ENCODE measurements at regions not wholly inside any gene's neighbourhood (a gene's known extent, or its start where the extent isn't known, plus 50 kb on each side); places are given as distances from the start of the nearest gene placed in this dataset.

DNA sequence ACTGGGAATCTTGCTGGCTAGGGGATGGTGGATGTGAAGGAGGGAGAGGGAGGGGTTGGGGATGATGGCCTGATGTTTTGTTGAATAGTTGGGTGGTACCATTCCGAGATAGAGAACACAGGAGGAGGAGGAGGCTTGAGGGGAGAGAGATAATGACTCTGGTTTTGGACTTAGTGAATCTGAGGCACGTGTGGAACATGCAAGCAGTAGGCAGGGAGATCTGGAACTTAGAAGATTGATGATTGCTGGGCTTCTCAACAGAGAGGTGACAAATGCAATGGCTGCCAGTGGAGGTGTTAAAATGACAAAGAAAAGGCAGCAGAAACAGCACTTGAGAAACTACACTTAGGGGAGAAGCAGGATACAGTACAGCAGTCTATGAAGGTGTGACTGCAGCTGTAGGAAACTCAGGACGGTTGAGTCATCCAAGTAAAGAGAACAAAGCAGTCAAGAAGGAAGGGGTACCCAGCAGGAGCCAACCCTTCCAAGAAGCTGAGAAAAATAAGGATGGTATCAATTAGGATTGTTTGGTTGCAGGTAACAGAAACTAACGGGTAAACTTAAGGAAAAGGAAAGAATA lies 186.8 kb upstream of the FOXN2 start:
- DNase-seq = no peak
- TF ChIP-seq POLR2A (IDR thresholded peaks at IDR 0.05; ENCODE audit: low read length) = no peak
- TF ChIP-seq GATA1 (IDR thresholded peaks at IDR 0.05; ENCODE audit: low read depth, low read length) = no peak

DNA sequence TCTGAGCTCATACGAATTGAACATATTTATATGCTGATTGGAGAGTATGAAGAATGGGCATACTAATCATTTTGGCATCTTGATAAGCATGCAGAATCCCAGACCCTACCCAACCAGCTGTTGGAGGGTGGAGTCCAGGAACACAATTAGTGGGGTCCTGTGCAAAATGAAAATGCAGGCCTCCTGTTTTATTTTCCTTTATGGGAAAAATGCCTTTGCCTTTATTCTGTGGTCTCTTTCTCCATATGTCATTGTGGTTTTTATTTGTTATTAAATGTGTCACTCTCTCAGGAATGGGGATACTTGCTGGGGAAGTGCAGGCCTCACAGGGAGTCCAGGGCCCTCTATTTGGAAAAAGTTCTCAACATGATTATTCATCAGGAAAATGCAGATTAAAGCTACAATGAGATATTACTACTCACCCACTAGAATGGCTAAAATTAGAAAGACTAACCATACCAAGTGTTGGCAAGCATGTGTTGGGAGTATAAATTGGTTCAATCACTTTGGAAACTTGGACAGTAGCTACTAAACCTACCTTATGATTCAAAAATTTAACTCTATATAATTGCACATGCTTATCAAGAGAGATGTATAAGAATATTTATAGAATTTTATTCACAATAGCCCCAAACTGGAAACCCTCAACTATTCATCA lies 185.1 kb upstream of the FOXN2 start:
- no peak for DNase-seq
- TF ChIP-seq POLR2A (IDR thresholded peaks at IDR 0.05; ENCODE audit: low read length) = no peak
- no peak for TF ChIP-seq GATA1 (IDR thresholded peaks at IDR 0.05; ENCODE audit: low read depth, low read length)

DNA sequence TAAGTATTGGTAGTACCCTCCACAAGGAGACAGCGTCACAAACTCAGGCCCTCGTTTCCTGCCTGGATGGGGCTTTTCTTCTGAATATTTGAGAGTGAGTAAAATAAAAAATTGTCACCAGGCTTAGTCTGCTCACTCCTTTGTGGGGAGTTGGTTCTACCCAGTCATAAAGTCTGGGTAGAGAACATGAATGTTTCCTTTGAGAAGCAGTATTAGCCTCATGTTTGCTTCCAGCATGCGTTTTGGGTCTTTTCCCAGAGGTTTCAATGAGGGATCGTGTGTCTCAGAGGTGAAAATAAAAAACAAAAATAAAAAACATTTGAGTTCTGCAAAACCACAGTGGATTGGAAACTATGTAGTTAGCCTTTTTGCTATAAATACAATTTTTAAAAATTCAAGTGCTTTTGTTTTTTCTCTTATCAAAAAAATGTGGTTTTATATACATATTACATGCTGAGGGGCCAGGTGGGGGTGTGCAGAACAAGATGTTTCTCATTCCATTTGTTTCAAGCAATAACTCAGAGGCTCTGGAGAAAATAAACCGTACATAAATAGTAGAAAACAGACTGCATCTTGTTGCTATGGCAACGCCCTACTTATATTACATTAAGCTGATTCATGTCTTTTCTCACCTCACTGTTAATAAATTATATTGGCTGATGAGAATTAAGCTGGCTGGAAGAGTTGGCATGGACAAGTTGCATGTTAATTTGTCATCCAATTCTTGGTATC lies 182.8 kb upstream of the FOXN2 start:
- peak; percentile 35 to 40 for DNase-seq
- TF ChIP-seq GATA1 (IDR thresholded peaks at IDR 0.05; ENCODE audit: low read depth, low read length) = no peak
- TF ChIP-seq POLR2A (IDR thresholded peaks at IDR 0.05; ENCODE audit: low read length) = no peak

DNA sequence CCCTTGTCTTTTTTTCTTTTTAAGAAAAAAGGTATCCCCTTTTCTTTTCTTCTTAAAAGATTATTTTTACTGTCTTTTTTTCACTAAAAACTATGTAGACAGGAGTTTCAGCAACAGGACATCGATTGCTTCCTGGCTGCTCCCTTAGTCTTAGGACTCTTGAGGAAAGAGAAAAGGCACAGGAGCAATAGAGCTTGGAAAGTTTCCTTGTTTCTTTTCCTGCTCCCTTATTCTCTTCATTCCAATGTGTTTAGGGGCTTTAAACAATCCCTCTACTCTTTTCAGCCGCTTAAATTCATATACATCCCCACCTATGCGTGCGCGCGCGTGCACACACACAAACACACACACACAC lies 182.2 kb upstream of the FOXN2 start:
- TF ChIP-seq GATA1 (IDR thresholded peaks at IDR 0.05; ENCODE audit: low read depth, low read length) (no peak), POLR2A (IDR thresholded peaks at IDR 0.05; ENCODE audit: low read length) (no peak)
- no peak for DNase-seq

DNA sequence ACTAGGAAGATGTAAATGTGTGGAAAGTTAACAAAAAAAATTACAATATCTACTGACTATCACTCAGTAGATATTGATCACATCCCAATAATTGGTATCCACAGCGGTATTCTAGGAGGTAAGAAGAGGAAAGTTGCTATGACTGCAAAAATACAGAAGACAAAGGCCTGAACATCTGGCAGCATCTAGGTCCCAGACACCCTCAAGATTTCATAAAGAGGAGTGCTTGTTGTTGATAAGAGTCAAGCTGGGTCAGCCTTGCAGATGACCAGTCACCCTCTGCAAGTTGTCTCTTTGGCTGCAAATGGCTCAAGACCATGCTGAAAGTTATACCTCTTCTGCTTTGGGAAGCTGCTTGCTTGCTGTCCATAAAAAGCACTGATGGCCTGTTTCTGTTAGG lies 179.8 kb upstream of the FOXN2 start:
- DNase-seq = peak; percentile 80 to 91
- TF ChIP-seq GATA1 (IDR thresholded peaks at IDR 0.05; ENCODE audit: low read depth, low read length) (no peak), POLR2A (IDR thresholded peaks at IDR 0.05; ENCODE audit: low read length) (no peak)

DNA sequence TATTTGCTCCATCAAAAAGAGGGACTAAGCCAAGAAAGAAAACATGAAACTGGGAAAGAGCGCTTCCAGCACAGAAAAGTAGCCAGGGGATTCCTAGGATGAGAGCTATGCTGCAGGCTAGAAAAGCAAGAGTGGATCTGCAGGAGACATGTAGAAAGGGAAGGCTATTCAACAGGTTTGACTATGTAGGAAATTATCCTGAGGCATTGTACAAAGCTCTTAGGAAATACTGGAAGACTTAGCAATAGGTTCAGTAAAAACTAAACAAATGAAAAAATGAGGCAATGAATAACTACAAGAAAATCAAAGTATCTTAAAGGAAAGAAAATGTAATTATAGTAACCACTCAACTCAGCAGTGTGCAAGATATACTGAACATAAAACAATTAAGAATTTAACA lies 178.7 kb upstream of the FOXN2 start:
- TF ChIP-seq POLR2A (IDR thresholded peaks at IDR 0.05; ENCODE audit: low read length) = no peak
- TF ChIP-seq GATA1 (IDR thresholded peaks at IDR 0.05; ENCODE audit: low read depth, low read length) = no peak
- DNase-seq = no peak

DNA sequence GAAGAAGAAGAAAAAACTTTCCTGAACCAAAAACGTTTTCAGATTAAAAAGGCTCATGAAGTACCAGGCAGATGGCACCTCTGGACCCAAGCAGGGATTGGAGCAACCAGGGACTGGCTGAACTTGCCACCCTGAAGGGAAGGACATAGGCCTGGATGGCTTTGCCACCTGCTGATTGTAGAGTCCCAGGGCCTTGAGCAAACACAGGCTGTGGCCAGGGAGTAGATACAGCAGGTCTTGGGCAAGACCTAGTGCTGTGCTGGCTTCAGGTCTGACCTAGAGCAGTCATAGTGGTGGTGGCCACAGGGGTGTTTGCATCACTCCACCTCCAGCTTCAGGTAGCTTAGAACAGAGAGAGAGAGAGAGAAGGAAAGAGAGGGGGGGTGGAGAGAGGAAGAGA lies 176.7 kb upstream of the FOXN2 start:
- TF ChIP-seq POLR2A (IDR thresholded peaks at IDR 0.05; ENCODE audit: low read length) (no peak), GATA1 (IDR thresholded peaks at IDR 0.05; ENCODE audit: low read depth, low read length) (no peak)
- DNase-seq = no peak

DNA sequence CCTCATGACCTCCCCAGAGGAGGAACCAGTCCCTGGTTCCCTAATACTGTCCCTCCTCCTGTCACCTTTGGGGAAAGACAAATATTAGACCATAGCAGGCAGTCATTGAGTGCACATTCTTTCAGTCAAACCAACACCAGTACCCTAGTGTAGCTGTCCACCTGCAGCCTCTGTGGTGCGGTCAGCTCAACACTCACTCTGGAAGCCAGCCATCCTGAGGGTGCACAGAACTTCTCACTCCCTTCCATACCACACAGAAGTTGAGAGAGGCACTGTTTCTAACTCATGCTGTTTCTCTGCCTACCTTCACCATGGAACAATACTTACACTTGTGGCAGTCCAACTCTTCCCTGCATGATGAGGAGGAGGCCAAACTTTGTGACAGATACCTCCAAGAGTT lies 175.6 kb upstream of the FOXN2 start:
- DNase-seq = no peak
- TF ChIP-seq POLR2A (IDR thresholded peaks at IDR 0.05; ENCODE audit: low read length) (no peak), GATA1 (IDR thresholded peaks at IDR 0.05; ENCODE audit: low read depth, low read length) (no peak)

DNA sequence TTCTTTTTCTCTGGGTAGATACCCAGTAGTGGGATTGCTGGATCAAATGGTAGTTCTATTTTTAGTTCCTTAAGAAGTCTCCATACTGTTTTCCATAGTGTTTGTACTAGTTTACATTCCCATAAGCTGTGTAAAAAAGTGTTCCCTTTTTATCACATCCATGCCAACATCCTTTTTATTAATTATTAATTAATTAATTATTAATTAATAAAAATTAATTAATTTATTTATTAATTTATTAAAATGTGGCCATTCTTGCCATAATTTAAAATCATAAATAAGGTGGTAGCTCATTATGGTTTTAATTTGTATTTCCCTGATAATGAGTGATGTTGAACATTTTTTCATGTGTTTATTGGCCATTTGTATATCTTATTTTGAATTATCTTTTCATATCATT lies 173.9 kb upstream of the FOXN2 start:
- no peak for TF ChIP-seq POLR2A (IDR thresholded peaks at IDR 0.05; ENCODE audit: low read length)
- no peak for TF ChIP-seq GATA1 (IDR thresholded peaks at IDR 0.05; ENCODE audit: low read depth, low read length)
- no peak for DNase-seq

DNA sequence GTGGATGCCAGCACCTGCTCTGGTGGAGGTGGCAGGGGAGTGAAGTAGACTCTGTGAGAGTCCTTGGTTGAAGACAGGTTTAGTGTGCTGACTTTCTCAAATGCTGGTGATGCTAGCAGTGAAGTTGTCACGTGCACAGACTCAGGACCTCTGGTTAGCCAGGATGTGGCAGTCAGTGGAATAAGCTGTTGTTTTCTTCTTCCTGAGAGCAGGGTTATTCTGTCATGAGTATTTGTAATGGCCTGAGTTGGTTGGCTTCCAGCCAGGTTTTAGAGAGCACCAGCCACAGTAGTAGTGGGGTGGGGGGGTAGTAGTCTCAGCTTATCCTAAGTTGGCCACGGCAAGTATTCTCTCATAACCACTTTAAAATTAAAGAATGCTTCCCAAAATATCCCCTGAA lies 169.7 kb upstream of the FOXN2 start:
- peak; percentile 71 to 72 for DNase-seq

DNA sequence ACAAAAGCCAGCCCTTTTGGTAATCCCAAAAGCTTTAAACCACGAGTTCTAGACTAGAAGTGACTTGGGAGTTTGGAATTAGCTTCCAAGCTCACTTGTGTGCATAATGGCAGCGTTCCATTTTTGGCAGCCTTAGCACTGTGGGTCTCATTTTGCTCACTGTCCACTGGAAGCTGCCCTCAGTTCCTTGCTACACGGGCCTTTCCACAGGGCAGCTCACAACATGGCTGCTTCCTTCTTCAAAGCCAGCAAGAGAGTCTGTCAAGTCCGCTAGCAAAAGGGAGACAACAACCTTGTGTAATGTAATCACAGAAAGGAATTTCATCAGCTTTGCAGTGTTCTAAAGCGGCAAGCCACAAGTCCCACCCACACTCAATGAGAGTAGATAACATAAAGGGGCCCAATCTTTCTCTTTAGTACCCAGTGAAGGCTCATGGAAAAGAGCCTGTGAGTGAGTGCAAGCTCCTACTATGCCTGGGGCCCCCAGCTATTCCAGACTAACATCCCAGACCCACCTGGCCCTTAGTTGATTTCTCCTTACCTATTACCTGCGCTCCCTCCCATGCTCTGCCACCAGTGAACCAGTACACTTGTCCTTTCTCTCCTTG lies 168.5 kb upstream of the FOXN2 start:
- DNase-seq = peak; percentile 90 to 95
- TF ChIP-seq POLR2A (IDR thresholded peaks at IDR 0.05; ENCODE audit: low read length) (peak; percentile 71), GATA1 (IDR thresholded peaks at IDR 0.05; ENCODE audit: low read depth, low read length) (peak; percentile 44)

More for the DNA sequence above, 169.7 kb upstream of the FOXN2 start:
- TF ChIP-seq POLR2A (IDR thresholded peaks at IDR 0.05; ENCODE audit: low read length) = no peak
- no peak for TF ChIP-seq GATA1 (IDR thresholded peaks at IDR 0.05; ENCODE audit: low read depth, low read length)

DNA sequence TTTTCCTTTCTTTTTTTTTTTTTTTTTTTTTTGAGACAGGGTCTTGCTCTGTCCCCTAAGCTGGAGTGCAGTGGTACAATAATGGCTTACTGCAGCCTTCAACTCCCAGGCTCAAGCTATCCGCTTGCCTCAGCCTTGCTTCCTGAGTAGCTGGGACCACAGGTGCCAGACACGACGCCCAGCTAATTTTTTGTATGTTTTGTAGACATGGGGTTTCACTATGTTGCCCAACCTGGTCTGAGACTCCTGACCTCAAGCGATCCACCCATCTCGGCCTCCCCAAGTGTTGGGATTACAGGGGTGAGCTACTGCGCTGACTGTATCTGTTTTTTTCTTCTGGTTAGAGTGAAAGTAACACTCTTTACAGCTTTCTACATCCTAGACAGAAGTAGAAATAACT lies 167.9 kb upstream of the FOXN2 start:
- TF ChIP-seq POLR2A (IDR thresholded peaks at IDR 0.05; ENCODE audit: low read length) = no peak
- no peak for TF ChIP-seq GATA1 (IDR thresholded peaks at IDR 0.05; ENCODE audit: low read depth, low read length)
- DNase-seq = peak; percentile 53 to 69

DNA sequence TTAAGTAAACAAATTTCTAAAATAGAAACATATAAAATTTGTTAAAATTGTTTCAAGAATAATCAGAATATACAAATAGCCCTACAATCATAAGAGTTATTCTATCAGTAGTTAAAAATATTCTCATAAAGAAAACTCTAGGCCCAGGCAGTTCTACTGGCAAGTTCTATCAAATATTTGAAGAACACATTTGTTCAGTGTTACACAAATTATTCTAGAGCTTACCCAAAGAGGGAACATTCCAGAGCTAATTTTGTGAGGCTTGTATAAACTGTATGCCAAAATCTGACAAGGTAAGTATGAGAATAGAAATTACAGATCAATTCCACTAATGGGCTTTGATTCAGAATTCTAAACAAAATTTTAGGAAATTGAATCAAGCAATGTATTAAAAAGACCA lies 166.8 kb upstream of the FOXN2 start:
- no peak for DNase-seq
- no peak for TF ChIP-seq GATA1 (IDR thresholded peaks at IDR 0.05; ENCODE audit: low read depth, low read length)
- no peak for TF ChIP-seq POLR2A (IDR thresholded peaks at IDR 0.05; ENCODE audit: low read length)

DNA sequence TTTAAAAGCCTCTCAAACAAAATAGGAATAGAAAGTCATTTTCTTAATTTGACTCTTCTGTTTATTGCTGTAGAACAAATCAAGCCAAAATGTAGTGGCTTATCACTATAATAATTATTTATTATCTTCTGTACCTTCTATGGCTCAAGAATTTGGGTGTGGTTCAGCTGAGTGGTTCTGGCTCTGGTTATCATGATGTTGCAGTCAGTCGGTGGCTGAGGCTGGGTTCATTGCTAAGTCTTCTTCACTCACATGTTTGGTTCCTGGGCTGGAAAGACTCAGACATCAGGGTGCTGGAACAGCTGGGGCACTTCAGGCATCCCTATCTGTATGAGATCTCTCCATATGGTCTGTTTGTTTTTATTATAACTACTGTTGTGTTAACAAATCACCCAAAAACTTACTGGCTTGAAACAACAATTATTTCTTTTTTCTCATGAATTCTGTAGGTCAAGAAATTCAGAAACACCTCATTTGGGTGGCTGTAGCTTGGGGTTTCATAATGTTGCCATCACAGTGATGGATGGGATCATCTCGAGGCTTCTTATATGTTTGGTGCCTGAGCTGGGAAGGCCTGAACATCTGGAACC lies 165.5 kb upstream of the FOXN2 start:
- DNase-seq = peak; percentile 92 to 97
- TF ChIP-seq POLR2A (IDR thresholded peaks at IDR 0.05; ENCODE audit: low read length) (peak; percentile 39), GATA1 (IDR thresholded peaks at IDR 0.05; ENCODE audit: low read depth, low read length) (no peak)
